ENCODE measurements at regions not wholly inside any gene's neighbourhood (a gene's known extent, or its start where the extent isn't known, plus 50 kb on each side); places are given as distances from the start of the nearest gene placed in this dataset.

GRCh38 chr10:131700506-131700905 is 200.3 kb upstream of the PPP2R2D start:
- TF ChIP-seq CTCF (IDR thresholded peaks at IDR 0.05; ENCODE audit: poor library complexity) (no peak), EZH2phosphoT487 (IDR thresholded peaks at IDR 0.05; ENCODE audit: low read depth, severe bottlenecking, unreplicated experiment) (no peak)
